H1 (cell line): ENCODE measurements at regions not wholly inside any gene's neighbourhood (a gene's known extent, or its start where the extent isn't known, plus 50 kb on each side); places are given as distances from the start of the nearest gene placed in this dataset.

ENCODE experiments used
- ASH2L ChIP-seq: fragments of 200-600, 300-600 bp; sonication (generic); IDR thresholded peaks from one replicate; pipeline ENCODE4 v1.7.1; 2017; ENCODE audit warnings: low read length
- ATF2 ChIP-seq: IDR thresholded peaks from 2 replicates; pipeline ENCODE4 v1.6.1; 2012; ENCODE audit warnings: low read length, inconsistent platforms
- BACH1 ChIP-seq: IDR thresholded peaks from 2 replicates; pipeline ENCODE4 v1.6.1; 2012; ENCODE audit warnings: low read length, improper control_type of control experiment
- CHD2 ChIP-seq: IDR thresholded peaks from 2 replicates; pipeline ENCODE4 v1.6.1; 2012; ENCODE audit warnings: low read length, improper control_type of control experiment
- HDAC6 ChIP-seq: IDR thresholded peaks from one replicate; pipeline ENCODE4 v1.7.1; 2012; ENCODE audit warnings: low read depth, mild to moderate bottlenecking, inconsistent platforms, low read length, moderate library complexity
- JUN ChIP-seq: IDR thresholded peaks from 2 replicates; pipeline ENCODE4 v1.6.1; 2011; ENCODE audit warnings: low read depth, mild to moderate bottlenecking, improper control_type of control experiment, low read length
- YY1 ChIP-seq: IDR thresholded peaks from 2 replicates; pipeline ENCODE4 v1.6.1; 2011; ENCODE audit warnings: low read depth, mild to moderate bottlenecking, low read length

- TF ChIP-seq ATF2, result no peak
- TF ChIP-seq YY1, result no peak
- TF ChIP-seq JUN, result no peak
- TF ChIP-seq CHD2, result no peak
- TF ChIP-seq ASH2L, result no peak
- no peak for TF ChIP-seq BACH1
- TF ChIP-seq HDAC6, result no peak
These were observed 258.8 kb downstream of the CDC5L start (continued) for GRCh38 chr6:44646355-44646754.
